Activated naive CD8-positive, alpha-beta T cell (primary cell): ENCODE measurements at regions not wholly inside any gene's neighbourhood (a gene's known extent, or its start where the extent isn't known, plus 50 kb on each side); places are given as distances from the start of the nearest gene placed in this dataset.
"Not testable (repeated sequence)": the region's sequence is repeated elsewhere in the genome, so short reads cannot be mapped to it uniquely, and the experiment has no call there.

Experiments used
- H3K27ac Mint-ChIP-seq: one replicate; pipeline ENCODE4 v1.8.0; 2021; ENCODE audit warnings: mixed read lengths
- H3K27me3 Mint-ChIP-seq: one replicate; pipeline ENCODE4 v1.8.0; 2021; ENCODE audit warnings: mixed read lengths
- H3K36me3 Mint-ChIP-seq: one replicate; pipeline ENCODE4 v1.8.0; 2021; ENCODE audit warnings: mixed read lengths
- H3K4me1 Mint-ChIP-seq: one replicate; pipeline ENCODE4 v1.8.0; 2021; ENCODE audit warnings: low read depth, mixed read lengths
- H3K4me3 Mint-ChIP-seq: one replicate; pipeline ENCODE4 v1.8.0; 2021; ENCODE audit warnings: mild to moderate bottlenecking, mixed read lengths
- H3K9me3 Mint-ChIP-seq: one replicate; pipeline ENCODE4 v1.8.0; 2021; ENCODE audit warnings: low read depth, mixed read lengths

DNA sequence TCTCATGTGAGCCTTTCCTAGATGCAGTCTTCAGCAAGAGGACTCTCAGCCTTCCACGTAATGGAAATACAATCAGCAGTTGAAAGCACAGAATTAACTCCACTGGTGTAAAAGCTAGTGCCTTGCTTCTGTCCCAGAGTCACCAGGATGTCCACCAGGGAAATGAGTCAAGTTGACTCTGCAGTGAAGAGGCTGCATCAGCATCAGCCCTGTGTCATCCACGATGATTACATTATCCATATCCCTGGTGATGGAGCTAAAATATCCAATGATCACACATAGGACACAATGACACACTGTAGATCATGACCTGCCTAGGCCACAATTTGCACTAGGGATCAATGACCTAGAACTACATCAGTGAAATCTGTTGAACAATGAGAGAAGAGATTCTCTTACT lies 262.4 kb downstream of the ERMARD start:
- Mint-ChIP-seq H3K36me3 (peaks cover 2% of the 10 kb centered on the region), H3K4me1 (no peaks in the 10 kb centered on the region), H3K4me3 (no peak overlapping the region), H3K27me3 (peaks cover 9% of the 10 kb centered on the region), H3K27ac (no peak overlapping the region), H3K9me3 (no peaks in the 10 kb centered on the region)

DNA sequence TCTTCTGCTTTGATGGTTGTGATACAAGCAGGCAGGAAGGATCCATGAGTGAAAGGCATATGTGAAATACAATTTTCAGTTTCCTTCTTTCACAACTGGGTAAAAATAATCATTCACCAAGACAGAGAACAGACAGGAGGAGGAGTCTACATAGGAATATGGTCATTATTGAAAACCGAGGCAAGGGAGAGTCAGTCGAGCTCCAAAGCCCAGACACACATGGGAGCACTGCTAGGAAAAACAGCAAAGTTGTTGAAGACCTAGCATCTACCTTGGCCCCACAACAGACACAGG lies 260.6 kb downstream of the ERMARD start:
- no peaks in the 10 kb centered on the region for H3K9me3 Mint-ChIP-seq
- peaks cover 7% of the 10 kb centered on the region for H3K27me3 Mint-ChIP-seq
- no peak overlapping the region for H3K27ac Mint-ChIP-seq
- H3K4me3 Mint-ChIP-seq = no peak overlapping the region
- H3K36me3 Mint-ChIP-seq = peaks cover 2% of the 10 kb centered on the region
- H3K4me1 Mint-ChIP-seq = no peaks in the 10 kb centered on the region

DNA sequence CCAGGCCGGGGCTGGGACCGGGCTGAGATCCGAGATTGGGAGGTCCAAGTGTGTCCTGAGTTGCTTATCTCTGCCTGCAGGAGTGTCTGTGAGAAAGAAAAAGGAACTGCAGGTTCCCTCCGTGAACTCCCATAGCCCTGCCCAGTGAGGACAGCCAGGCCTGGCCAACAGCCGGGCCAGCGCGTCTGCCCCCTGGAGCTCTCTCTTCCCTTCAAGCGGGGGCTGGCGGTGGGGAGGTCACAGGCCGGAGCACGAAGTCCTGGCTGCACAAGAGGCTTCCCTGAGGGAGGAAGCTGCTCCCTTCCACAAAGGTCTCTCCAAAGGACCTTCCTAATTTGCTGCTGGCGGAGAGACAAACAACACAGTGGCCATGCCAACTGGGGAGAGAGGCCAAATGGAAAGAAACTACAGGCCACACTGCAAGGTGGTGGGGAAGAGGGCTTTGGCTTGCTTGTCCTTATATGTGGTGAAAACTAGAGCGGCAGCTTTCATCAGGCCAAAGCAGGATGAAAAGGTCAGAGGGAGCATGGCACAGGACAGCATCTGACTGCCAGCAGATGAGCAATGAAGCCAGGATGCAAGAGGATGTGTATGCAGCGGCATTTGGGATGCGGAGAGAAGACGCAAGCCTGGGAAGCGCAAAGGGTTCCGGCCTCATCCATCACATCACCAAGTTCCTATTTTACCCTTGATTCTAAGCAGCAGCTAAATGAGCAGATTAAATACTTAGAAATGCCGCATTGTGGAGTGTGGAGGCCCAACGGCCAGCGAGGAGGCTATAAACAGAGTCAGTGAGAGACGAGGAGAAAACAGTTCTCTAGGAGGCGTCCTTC lies 260.0 kb downstream of the ERMARD start:
- no peak overlapping the region for H3K27ac Mint-ChIP-seq
- no peak overlapping the region for H3K4me3 Mint-ChIP-seq
- no peaks in the 10 kb centered on the region for H3K9me3 Mint-ChIP-seq

DNA sequence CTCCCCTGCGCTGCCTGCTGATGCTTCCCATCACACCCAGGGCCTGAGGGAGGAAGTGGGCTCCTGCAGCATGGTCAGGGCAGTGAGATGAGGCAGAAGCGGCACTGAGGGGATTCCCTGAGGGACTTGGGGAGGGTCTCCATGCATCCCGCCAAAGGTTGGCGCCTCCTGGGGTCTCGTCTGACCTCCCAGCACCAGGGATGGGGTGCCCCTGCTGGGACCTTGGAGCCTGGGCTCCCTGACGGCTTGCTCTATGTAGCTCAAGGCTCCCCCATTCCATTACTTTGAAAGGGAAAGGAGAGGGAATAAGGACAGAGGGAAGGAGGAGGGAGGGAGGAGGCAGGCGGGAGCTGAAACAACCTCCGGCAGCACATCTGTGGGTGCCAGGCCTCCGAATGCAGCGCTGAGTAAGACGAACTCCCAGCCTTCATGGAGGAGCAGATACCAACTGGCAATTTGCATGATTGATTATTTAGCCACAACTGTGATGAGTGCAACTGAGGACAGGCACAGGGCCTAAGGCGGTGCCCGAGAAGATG lies 259.3 kb downstream of the ERMARD start:
- peaks cover 7% of the 10 kb centered on the region for H3K27me3 Mint-ChIP-seq
- no peak overlapping the region for H3K27ac Mint-ChIP-seq
- H3K4me1 Mint-ChIP-seq = peaks cover 1% of the 10 kb centered on the region
- H3K4me3 Mint-ChIP-seq = no peak overlapping the region
- H3K9me3 Mint-ChIP-seq = peaks cover under 1% of the 10 kb centered on the region
- peaks cover 2% of the 10 kb centered on the region for H3K36me3 Mint-ChIP-seq

More for the DNA sequence above, 260.0 kb downstream of the ERMARD start:
- peaks cover 7% of the 10 kb centered on the region for H3K27me3 Mint-ChIP-seq
- peaks cover 2% of the 10 kb centered on the region for H3K36me3 Mint-ChIP-seq
- H3K4me1 Mint-ChIP-seq = no peaks in the 10 kb centered on the region

DNA sequence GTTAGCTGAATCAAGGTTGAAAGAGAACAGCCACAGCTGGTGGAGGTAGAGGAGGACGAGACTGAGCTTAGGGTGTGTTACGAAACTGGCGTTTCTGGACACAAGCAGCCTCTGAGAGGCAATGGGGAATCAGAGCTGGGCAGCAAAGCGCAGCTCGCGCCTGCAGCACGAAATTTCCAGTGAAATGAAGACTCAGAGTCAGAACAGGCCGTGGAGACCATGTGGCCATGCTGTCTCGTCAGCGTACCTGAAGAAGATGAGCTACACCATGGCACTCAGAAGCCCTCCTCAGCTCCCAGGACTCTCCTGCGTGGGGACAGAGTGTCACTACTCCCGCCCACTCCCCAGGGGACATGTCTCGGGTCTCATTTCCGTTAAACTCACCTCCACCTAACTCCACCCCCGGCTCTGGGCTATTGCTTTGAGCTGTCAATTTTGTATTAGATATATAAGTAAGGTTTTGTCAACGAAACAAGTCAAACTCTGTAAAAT lies 256.9 kb downstream of the ERMARD start:
- Mint-ChIP-seq H3K27me3 (peaks cover 5% of the 10 kb centered on the region), H3K4me3 (no peak overlapping the region), H3K9me3 (peaks cover 8% of the 10 kb centered on the region), H3K27ac (no peak overlapping the region), H3K36me3 (peaks cover 11% of the 10 kb centered on the region), H3K4me1 (peaks cover 8% of the 10 kb centered on the region)

DNA sequence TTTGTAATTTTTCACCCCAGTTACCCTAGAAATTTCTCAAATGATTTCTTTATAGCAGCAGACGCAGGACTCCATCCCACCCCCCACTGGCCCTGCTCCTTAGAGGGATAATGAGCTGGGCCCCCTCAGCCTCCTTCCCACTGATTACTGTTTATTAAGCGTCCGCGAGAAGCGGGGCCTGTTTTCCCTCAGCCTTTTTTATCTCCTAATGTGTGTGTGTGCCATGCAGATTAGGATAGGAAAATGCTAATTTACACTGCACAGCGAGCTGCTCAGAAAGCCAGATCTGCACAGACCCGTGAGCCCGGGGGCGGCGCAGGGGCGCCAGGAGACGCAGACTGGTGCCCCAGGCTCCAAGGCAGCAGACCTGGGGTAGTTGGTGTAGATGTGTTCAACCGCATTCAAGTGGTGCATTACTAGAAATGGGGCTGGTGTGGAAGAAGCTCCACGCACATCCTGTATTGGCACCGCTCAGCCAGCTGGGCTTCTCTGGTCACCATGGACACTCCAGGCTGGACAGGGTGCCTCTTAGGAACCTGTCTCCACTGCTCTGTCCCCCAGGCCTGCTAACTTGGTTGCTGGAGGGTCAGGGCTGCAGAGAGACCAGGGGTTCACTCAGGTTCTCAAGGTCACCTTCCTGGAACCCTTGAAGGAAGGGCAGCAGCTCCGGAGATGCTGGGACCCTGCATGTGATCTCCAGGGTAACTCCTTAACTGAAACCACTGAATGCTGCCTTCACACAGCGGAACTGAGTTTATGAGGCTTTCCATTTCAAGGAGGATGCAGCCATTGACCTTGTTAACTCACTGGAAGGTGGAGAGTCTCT lies 256.3 kb downstream of the ERMARD start:
- peaks cover 15% of the 10 kb centered on the region for H3K36me3 Mint-ChIP-seq
- no peak overlapping the region for H3K4me3 Mint-ChIP-seq
- H3K4me1 Mint-ChIP-seq = peaks cover 8% of the 10 kb centered on the region
- peaks cover 5% of the 10 kb centered on the region for H3K27me3 Mint-ChIP-seq
- no peak overlapping the region for H3K27ac Mint-ChIP-seq
- H3K9me3 Mint-ChIP-seq = peaks cover 8% of the 10 kb centered on the region

DNA sequence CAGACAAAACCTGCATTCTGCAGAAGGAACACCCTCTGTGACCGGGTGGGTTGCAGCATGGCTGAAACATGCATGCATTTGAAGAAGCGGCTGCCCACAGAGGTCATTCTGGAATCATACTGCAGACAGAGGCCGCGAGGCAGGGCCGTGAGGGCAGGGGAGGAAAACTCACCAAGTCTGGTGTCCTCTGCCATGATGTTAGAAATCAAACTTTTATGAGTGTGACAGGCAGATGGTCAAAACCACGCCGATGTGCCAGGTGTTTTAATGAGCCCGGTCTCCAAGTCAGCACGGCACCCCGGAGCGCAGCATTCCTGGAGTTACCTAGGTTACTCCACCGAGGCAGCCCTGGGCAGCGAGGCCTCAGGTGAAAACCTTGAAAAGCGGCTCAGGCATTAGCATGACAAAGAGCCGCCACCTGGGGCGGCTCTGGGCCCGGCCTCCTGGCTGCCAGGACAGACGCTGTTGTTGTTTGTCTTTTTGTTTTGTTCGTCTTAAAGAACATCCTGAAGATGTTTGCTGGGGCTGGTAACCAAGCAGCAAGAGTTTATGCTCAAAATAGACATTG lies 255.6 kb downstream of the ERMARD start:
- Mint-ChIP-seq H3K36me3 (peaks cover 21% of the 10 kb centered on the region), H3K4me1 (peaks cover 8% of the 10 kb centered on the region), H3K4me3 (no peak overlapping the region), H3K27me3 (peaks cover 5% of the 10 kb centered on the region), H3K9me3 (peaks cover 12% of the 10 kb centered on the region), H3K27ac (no peak overlapping the region)

DNA sequence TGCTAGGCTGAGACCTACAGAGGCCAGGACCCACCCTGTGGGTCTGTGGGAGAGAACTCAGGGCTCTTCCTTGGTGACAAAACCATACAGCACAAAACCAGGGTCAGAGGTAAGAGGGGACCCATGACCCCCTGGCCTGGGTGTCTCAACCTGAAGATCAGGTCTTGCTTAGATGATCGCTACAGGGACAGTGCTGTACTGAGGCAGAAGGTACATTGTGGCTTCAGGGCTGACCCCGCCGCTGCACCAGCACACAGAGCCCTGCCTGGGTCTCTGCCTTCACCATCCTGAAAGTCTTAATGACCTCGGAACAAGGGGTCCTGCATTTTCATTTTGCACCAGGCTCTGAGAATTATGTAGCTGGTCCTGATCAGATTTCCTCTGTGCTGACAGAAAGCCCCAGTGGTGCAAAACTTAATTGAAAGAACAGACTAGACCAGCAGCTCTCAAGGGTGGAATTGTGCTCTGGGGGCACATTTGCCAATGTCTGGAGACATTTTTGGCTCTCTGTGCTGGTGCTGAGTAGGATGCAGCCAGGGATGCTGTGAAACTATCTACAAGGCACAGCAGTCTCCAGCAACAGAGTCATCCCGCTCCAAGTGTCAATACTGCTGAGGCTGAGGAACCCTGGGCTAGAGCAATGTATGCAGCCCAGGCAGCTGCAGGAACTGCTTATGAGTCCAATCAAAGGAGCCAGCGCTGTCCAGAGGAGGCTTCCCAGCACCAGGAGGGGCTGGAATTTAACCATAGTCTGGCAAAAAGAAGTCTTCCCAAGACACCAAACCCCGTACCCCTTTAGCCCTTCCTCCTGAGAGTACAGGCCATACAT lies 254.9 kb downstream of the ERMARD start:
- Mint-ChIP-seq H3K27me3 (peaks cover 5% of the 10 kb centered on the region), H3K36me3 (peaks cover 21% of the 10 kb centered on the region), H3K4me1 (peaks cover 8% of the 10 kb centered on the region), H3K4me3 (no peak overlapping the region), H3K27ac (peak overlapping the region; percentile 73), H3K9me3 (peaks cover 12% of the 10 kb centered on the region)

DNA sequence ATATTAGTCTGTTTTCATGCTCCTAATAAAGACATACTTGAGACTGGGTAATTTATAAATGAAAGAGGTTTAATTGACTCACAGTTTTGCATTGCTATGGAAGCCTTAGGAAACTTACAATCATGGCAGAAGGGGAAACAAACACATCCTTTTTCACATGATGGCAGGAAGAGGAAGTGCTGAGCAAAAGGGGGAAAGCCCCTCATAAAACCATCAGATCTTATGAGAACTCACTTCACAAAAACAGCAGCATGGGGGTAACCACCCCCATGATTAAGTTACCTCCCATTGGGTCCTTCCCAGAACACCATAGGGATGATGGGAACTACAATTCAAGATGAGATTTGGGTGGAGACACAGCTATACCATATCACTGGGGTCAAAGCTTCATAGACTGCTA lies 254.2 kb downstream of the ERMARD start:
- H3K9me3 Mint-ChIP-seq = peaks cover 12% of the 10 kb centered on the region
- peak overlapping the region; percentile 73 for H3K27ac Mint-ChIP-seq
- H3K27me3 Mint-ChIP-seq = peaks cover 5% of the 10 kb centered on the region
- H3K36me3 Mint-ChIP-seq = peaks cover 21% of the 10 kb centered on the region
- peaks cover 8% of the 10 kb centered on the region for H3K4me1 Mint-ChIP-seq
- H3K4me3 Mint-ChIP-seq = no peak overlapping the region

DNA sequence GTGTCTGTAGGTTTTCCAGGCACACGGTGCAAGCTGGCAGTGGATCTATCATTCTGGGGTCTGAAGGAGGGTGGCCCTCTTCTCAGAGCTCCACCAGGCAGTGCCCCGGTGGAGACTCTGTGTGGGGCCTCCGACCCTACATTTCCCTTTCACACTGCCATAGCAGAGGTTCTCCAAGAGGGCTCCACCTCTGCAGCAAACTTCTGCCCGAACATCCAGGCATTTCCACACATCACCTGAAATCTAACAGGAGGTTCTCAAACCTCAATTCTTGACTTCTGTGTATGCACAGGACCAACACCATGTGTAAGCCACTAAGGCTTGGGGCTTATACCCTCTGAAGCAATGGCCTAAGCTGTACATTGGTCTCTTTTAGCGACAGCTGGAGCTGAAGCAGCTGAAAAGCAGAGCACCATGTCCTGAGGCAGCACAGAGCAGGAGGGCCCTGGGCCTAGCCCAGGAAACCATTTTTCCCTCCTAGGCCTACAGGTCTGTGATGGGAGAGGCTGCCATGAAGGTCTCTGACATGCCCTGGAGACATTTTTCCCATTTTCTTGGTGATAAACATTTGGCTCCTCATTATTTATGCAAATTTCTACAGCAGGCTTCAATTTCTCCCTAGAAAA lies 253.3 kb downstream of the ERMARD start:
- Mint-ChIP-seq H3K36me3 (peaks cover 21% of the 10 kb centered on the region), H3K4me3 (no peak overlapping the region), H3K27me3 (peaks cover 5% of the 10 kb centered on the region), H3K4me1 (peaks cover 8% of the 10 kb centered on the region), H3K9me3 (peaks cover 12% of the 10 kb centered on the region), H3K27ac (no peak overlapping the region)

DNA sequence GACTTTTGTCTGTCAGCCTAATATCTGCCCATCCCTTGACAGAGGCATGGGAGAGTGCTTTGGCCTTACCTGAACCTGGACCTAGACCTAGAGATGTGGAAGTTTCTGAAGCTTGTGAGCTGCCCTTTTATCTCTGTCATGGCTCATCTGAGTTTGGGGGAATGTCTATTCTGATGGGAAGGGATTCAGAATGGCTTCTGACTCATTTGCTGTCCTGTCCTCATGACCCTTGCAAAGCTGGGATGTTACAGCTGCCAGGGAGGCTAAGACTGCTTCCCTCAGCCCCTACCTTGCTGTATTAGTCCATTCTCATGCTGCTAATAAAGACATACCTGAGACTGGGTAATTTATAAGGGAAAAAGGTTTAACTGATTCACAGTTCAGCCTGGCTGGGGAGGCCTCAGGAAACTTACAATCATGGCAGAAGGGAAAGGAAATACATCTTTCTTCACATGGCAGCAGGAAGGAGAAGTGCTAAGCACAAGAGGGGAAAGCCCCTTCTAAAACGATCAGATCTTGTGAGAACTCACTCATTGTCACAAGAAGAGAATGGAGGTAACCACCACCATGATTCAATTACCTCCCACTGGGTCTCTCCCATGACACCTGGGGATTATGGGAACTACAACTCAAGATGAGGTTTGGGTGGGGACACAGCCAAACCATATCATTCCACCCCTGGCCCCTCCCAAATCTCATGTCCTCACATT lies 252.2 kb downstream of the ERMARD start:
- no peak overlapping the region for H3K4me3 Mint-ChIP-seq

DNA sequence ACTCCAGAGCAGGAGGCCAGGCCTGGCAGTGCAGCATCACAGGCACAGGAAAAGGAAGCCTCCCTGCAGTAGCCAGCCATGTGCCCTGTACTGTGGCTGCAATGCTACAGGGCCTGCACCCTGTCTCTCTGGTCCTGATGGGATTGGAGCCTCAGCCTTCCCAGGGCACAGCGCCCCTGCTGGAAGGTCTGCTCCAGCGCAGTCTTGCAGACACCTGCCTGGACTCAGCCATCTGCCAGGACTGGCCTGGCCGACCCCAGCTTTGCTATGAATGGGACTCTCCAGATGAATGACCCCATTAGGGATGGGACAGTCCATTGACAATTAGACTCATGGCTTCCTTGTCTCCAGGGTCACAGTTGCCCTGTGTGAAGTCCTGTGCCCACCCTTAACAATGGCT lies 251.6 kb downstream of the ERMARD start:
- H3K4me3 Mint-ChIP-seq = no peak overlapping the region
- peaks cover 20% of the 10 kb centered on the region for H3K36me3 Mint-ChIP-seq
- peaks cover 12% of the 10 kb centered on the region for H3K9me3 Mint-ChIP-seq
- H3K27me3 Mint-ChIP-seq = no peaks in the 10 kb centered on the region
- H3K4me1 Mint-ChIP-seq = peaks cover 8% of the 10 kb centered on the region
- H3K27ac Mint-ChIP-seq = no peak overlapping the region

More for the DNA sequence above, 252.2 kb downstream of the ERMARD start:
- Mint-ChIP-seq H3K27ac (no peak overlapping the region), H3K4me1 (peaks cover 8% of the 10 kb centered on the region), H3K36me3 (peaks cover 20% of the 10 kb centered on the region), H3K27me3 (no peaks in the 10 kb centered on the region), H3K9me3 (peaks cover 12% of the 10 kb centered on the region)

DNA sequence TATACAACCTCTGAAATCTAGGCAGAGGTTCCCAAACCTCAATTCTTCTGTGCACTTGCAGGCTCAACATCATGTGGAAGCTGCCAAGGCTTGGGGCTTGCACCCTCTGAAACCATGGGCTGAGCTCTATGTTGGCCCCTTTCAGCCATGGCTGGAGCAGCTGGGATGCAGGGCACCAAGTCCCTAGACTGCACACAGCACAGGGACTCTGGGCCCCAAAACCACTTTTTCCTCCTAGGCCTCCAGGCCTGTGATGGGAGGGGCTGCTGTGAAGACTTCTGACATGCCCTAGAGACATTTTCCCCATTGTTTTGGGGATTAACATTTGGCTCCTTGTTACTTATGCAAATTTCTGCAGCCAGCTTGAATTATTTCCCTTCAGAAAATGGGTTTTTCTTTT lies 250.4 kb downstream of the ERMARD start:
- H3K36me3 Mint-ChIP-seq = peaks cover 20% of the 10 kb centered on the region
- H3K27me3 Mint-ChIP-seq, H3K27ac Mint-ChIP-seq, H3K4me1 Mint-ChIP-seq, H3K4me3 Mint-ChIP-seq: not testable (repeated sequence)
- H3K9me3 Mint-ChIP-seq = peaks cover 12% of the 10 kb centered on the region
